ENCODE measurements at regions not wholly inside any gene's neighbourhood (a gene's known extent, or its start where the extent isn't known, plus 50 kb on each side); places are given as distances from the start of the nearest gene placed in this dataset.
"Not testable (repeated sequence)": the region's sequence is repeated elsewhere in the genome, so short reads cannot be mapped to it uniquely, and the experiment has no call there.

GRCh38 chr5:85458319-85458718, 1073.6 kb upstream of the EDIL3 start:
- no peak for TF ChIP-seq CTCF (IDR thresholded peaks at IDR 0.05; ENCODE audit: unreplicated experiment)
- no peaks in the 10 kb centered on the region for H3K36me3 Mint-ChIP-seq (ENCODE audit: insufficient read depth, unreplicated experiment)
- no peak overlapping the region for H3K4me3 Mint-ChIP-seq (ENCODE audit: low read depth, unreplicated experiment)
- CTCF ChIA-PET: no interaction called here
- intact Hi-C loops (cut with micrococcal nuclease; ENCODE audit: unreplicated experiment): no loop called here
- H3K27me3 Mint-ChIP-seq (ENCODE audit: unreplicated experiment): no peaks in the 10 kb centered on the region
- H3K4me1 Mint-ChIP-seq (ENCODE audit: low read depth, unreplicated experiment): peaks cover 1% of the 10 kb centered on the region
- DNase-seq: no peak
- no peak overlapping the region for H3K27ac Mint-ChIP-seq (ENCODE audit: unreplicated experiment)
- H3K9me3 Mint-ChIP-seq (ENCODE audit: low read depth, unreplicated experiment): no peaks in the 10 kb centered on the region
- BruUV-seq (replicated peaks): no TSS peak

GRCh38 chr5:85462957-85463356, 1078.3 kb upstream of the EDIL3 start:
- Mint-ChIP-seq H3K4me3 (ENCODE audit: low read depth, unreplicated experiment) (no peak overlapping the region), H3K36me3 (ENCODE audit: insufficient read depth, unreplicated experiment) (no peaks in the 10 kb centered on the region), H3K9me3 (ENCODE audit: low read depth, unreplicated experiment) (peaks cover 3% of the 10 kb centered on the region), H3K27me3 (ENCODE audit: unreplicated experiment) (no peaks in the 10 kb centered on the region), H3K27ac (ENCODE audit: unreplicated experiment) (no peak overlapping the region), H3K4me1 (ENCODE audit: low read depth, unreplicated experiment) (no peaks in the 10 kb centered on the region)
- CTCF ChIA-PET: no interaction called here
- BruUV-seq (replicated peaks): no TSS peak
- intact Hi-C loops (cut with micrococcal nuclease; ENCODE audit: unreplicated experiment): no loop called here
- no peak for TF ChIP-seq CTCF (IDR thresholded peaks at IDR 0.05; ENCODE audit: unreplicated experiment)
- DNase-seq: no peak

- no peak for DNase-seq
- Mint-ChIP-seq H3K27me3 (ENCODE audit: unreplicated experiment) (no peaks in the 10 kb centered on the region), H3K27ac (ENCODE audit: unreplicated experiment) (no peak overlapping the region), H3K36me3 (ENCODE audit: insufficient read depth, unreplicated experiment) (no peaks in the 10 kb centered on the region), H3K9me3 (ENCODE audit: low read depth, unreplicated experiment) (peaks cover 13% of the 10 kb centered on the region), H3K4me3 (ENCODE audit: low read depth, unreplicated experiment) (no peak overlapping the region), H3K4me1 (ENCODE audit: low read depth, unreplicated experiment) (no peaks in the 10 kb centered on the region)
- no TSS peak for BruUV-seq (replicated peaks)
- intact Hi-C loops (cut with micrococcal nuclease; ENCODE audit: unreplicated experiment): no loop called here
- TF ChIP-seq CTCF (IDR thresholded peaks at IDR 0.05; ENCODE audit: unreplicated experiment): no peak
- CTCF ChIA-PET: no interaction called here
These were observed 1081.7 kb upstream of the EDIL3 start for GRCh38 chr5:85466423-85466822.

GRCh38 chr5:85472749-85473148, 1088.1 kb upstream of the EDIL3 start:
- Mint-ChIP-seq H3K27me3 (ENCODE audit: unreplicated experiment) (no peaks in the 10 kb centered on the region), H3K9me3 (ENCODE audit: low read depth, unreplicated experiment) (peaks cover 14% of the 10 kb centered on the region), H3K36me3 (ENCODE audit: insufficient read depth, unreplicated experiment) (no peaks in the 10 kb centered on the region), H3K4me1 (ENCODE audit: low read depth, unreplicated experiment) (no peaks in the 10 kb centered on the region), H3K4me3 (ENCODE audit: low read depth, unreplicated experiment) (no peak overlapping the region), H3K27ac (ENCODE audit: unreplicated experiment) (no peak overlapping the region)
- no TSS peak for BruUV-seq (replicated peaks)
- no peak for TF ChIP-seq CTCF (IDR thresholded peaks at IDR 0.05; ENCODE audit: unreplicated experiment)
- CTCF ChIA-PET: interaction anchor here (0.6 kb wide), 1 partner anchor 23 kb away, joined by 3 read pairs; no protein-coding TSS in a partner anchor
- DNase-seq: no peak
- intact Hi-C loops (cut with micrococcal nuclease; ENCODE audit: unreplicated experiment): loop anchor here (5.0 kb wide), 1 partner anchor 70 kb away; no protein-coding TSS in a partner anchor

GRCh38 chr5:85475151-85475550, 1090.5 kb upstream of the EDIL3 start:
- intact Hi-C loops (cut with micrococcal nuclease; ENCODE audit: unreplicated experiment); H3K36me3 Mint-ChIP-seq (ENCODE audit: insufficient read depth, unreplicated experiment); DNase-seq; CTCF ChIA-PET; H3K4me1 Mint-ChIP-seq (ENCODE audit: low read depth, unreplicated experiment); H3K27ac Mint-ChIP-seq (ENCODE audit: unreplicated experiment); H3K4me3 Mint-ChIP-seq (ENCODE audit: low read depth, unreplicated experiment); H3K27me3 Mint-ChIP-seq (ENCODE audit: unreplicated experiment); BruUV-seq (replicated peaks); H3K9me3 Mint-ChIP-seq (ENCODE audit: low read depth, unreplicated experiment): not testable (repeated sequence)
